ENCODE measurements at regions not wholly inside any gene's neighbourhood (a gene's known extent, or its start where the extent isn't known, plus 50 kb on each side); places are given as distances from the start of the nearest gene placed in this dataset.
"Not testable (repeated sequence)": the region's sequence is repeated elsewhere in the genome, so short reads cannot be mapped to it uniquely, and the experiment has no call there.

- not testable (repeated sequence) for DNase-seq (ENCODE audit: low read depth, low spot score)
Measured at GRCh38 chr5:97579977-97580376, 396.9 kb upstream of the RIOK2 start.

DNA sequence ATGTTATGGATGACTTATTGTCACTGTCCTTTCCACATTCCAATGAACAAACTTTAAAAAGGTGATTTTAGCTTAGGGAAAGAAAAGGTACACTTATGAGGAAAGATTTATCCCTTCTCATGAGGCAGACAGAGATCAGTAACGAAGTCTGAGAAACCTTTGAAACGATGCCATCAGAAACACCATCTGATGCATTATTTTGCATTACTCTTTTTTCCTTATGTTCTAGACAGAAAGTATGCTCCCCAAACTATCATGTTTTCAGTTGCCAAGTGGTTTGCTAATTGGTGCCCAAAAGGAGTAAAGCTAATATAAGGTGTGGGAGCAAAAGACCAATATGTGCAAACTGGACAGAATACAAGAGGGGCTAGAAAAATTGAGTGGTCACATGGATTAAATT is 397.7 kb upstream of the RIOK2 start:
- DNase-seq (ENCODE audit: low read depth, low spot score), result no peak

DNA sequence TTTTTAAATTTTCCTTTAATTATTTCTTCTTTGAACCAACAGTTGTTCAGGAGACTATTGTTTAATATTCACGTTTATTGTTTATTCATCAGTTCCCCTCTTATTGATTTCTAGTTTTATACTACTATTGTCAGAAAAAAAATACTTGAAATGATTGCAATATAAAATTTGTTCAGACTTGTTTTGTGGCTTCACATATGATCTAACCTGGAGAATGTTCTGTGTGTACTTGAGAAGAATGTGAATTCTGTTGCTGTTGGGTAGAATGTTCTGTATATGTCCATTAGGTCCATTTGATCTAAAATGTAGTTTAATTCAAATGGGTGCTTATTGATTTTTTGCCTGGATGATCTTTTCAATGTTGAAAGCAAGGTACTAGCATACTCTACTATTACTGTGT is 408.7 kb upstream of the RIOK2 start:
- DNase-seq (ENCODE audit: low read depth, low spot score), result no peak

- no peak for DNase-seq (ENCODE audit: low read depth, low spot score)
Measured at GRCh38 chr5:97600486-97600885, 417.4 kb upstream of the RIOK2 start.

GRCh38 chr5:97601651-97602050 is 418.6 kb upstream of the RIOK2 start:
- no peak for DNase-seq (ENCODE audit: low read depth, low spot score)

DNA sequence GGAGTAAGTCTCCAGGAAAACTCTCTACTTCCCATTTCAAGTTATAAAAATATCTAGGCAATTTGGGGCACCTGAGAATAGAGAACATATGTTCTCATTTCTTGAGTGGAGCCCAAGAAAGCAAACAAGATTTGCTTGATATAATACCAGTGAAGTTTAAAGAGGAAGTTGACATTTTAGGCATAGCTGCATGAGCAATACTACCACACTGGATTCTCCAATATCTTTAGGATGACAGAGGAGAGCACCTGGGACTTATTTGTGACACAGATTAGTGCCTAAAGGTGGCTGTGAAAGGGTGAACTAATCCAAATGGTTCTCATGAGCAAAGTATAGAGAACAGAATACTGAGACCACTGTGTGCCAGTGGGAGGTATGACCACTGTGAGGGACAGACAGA is 423.5 kb upstream of the RIOK2 start:
- DNase-seq (ENCODE audit: low read depth, low spot score), result no peak

DNA sequence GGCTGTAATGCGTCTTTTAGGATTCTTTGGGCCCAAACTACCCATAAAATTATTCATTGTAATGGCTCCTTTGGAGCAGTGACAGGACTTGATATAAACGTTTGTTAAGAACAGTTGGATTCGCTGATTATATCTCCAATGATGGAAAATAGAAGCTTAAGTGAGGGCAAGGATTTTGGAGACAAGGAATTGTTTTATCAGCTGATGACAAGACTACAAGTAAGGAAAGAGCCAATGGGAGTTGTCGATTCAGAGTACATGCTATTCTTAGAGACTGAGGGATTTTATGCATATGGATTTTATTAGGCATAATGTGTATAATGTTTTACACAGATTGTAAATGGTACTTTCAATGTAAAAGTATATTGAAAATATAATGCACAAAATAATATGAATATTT is 425.5 kb upstream of the RIOK2 start:
- no peak for DNase-seq (ENCODE audit: low read depth, low spot score)

DNA sequence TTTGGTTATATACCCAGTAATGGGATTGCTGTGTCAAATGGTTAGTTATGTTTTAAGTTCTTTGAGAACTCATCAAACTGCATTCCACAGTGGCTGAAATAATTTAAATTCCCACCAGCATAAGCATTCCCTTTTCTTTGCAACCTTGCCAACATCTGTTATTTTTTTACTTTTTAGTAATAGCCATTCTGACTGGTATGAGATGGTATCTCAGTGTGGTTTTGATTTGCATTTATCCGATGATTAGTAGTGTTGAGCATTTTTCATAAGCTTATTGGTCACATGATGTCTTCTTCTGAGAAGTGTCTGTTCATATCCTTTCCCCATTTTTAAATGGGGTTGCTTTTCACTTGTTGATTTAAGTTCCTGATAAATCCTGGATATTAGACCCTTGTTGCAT is 435.7 kb upstream of the RIOK2 start:
- DNase-seq (ENCODE audit: low read depth, low spot score), result no peak

- no peak for DNase-seq (ENCODE audit: low read depth, low spot score)
Measured at GRCh38 chr5:97623441-97623840, 440.4 kb upstream of the RIOK2 start.

DNA sequence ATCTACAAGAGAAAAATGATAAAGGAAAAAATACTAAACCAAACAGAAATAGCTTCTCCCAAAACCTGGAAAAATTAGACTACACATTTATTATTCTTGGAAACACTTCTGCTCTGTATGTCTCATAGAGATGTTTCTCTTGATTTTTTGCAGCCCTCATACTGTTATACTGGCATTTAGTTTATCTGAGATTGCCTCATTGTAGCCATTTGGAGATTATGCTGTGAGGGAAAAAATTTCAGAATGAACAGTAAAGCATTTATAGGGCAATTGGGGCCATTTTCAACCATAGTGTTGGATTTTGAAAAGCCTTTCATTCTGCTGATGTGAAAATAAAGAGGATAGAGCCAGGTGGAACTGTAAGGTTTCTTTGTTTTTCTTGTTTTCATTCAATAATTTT is 441.8 kb upstream of the RIOK2 start:
- no peak for DNase-seq (ENCODE audit: low read depth, low spot score)

DNA sequence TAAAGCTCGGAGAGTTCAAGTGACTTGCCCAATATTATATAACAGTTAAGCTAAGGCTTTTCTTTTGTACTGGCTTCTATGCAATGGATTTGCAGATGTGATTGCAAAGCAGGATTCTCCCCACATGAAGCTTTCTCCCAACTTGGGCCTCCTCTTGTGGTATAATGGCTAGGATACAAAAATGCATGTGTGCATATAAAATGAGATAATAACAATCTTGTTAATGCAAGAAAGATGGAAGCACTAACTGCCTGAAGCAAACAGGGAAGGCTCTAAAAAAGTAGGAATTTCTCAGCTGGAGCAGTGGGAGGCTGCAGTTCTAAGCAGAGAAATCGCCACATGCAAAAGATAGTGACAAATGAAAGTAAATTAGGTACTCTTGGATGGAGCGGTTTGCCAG is 444.2 kb upstream of the RIOK2 start:
- no peak for DNase-seq (ENCODE audit: low read depth, low spot score)

DNA sequence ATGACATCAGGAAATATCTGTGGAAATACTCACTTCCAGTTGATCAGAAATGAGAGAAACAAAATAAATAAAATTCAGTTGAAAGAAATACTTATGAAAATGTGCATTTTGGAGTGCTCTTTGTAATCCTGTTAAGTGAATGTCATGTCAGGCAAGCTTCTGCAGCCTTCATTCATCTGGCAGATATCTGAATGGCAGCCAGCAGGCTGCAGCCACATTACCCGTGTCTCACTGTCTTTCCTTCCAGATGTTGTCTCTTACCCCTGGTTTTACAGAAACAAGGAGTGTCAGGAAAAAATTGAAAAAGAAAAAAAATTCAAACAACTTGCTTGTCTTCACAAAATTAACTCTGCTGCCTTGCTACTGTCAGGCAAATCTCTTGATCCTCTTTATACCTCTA is 445.0 kb upstream of the RIOK2 start:
- DNase-seq (ENCODE audit: low read depth, low spot score), result no peak

DNA sequence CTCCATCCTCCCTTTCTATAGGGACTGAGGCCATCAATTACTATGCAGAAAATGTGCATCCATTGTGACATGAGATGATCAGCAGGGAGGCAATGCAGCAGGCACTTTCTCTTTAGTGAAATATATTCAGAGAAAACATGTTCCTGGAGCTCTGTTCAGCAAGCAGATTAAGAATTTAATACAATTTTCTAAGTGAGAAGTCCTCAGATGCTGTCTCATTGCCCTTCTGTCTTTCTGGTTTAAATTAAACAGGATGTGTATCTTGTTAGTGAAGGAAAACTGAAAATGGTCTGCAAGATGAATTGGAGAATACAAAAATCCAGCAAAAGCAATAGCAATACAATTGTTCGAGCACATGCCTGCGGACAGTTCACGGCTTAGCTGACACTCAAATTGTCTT is 445.8 kb upstream of the RIOK2 start:
- no peak for DNase-seq (ENCODE audit: low read depth, low spot score)

DNA sequence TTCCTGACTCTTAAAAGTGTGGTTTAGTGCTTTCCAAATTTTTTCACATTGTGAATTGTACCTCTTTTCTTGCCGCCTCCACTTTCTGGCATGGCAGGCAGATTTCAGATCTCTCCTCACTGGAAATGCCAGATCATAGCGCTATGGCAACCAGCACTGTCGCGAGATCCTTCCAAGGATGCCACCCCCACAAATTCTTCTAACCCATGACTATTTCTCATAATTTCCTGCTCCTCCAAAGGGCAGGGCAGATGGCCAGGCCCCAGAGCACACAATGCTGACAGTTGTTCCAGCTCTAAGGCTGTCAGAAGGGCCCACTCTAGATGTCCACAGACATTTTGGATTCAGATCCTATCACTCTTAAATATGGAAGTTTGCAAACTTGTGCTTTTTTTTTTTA is 446.2 kb upstream of the RIOK2 start:
- DNase-seq (ENCODE audit: low read depth, low spot score), result no peak

DNA sequence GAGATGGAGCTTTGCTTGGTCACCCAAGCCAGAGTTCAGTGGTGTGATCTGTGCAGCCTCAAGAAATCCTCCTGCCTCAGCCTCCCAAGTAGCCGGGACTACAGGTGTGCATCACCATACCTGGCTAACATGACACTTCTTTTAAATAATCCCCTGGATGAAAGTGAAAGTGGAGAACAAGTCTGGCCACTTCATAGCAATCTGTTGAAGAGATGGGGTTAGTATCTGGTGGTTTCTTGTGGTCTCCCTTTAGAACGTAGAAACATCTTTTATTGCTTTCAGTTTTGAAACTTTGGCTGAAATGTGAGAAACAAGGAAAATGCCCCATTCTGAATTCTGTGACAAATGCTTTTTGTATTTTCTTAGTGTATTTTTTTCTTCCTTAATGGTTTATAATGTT is 452.5 kb upstream of the RIOK2 start:
- DNase-seq (ENCODE audit: low read depth, low spot score), result no peak

DNA sequence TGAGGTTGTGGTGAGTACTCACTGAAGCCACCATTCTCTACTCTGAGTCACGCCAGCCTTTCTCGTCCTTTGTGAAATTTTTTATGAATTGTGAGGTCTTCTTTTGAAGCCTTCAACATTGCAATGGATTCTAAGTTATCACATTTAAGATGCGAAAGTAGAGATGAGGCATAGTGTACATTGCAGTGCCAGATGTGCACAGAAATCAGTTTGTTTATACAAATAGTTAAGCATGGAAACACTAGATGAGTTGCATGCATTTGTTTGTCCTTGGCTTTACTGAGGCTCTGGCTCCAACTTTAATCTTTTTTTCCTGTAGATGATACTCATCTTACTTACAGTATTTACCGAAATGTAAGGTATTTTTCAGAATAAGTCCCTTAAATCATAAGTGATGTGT is 453.7 kb upstream of the RIOK2 start:
- no peak for DNase-seq (ENCODE audit: low read depth, low spot score)

GRCh38 chr5:97641081-97641480 is 458.0 kb upstream of the RIOK2 start:
- no peak for DNase-seq (ENCODE audit: low read depth, low spot score)

- no peak for DNase-seq (ENCODE audit: low read depth, low spot score)
Measured at GRCh38 chr5:97644206-97644605, 461.2 kb upstream of the RIOK2 start.

DNA sequence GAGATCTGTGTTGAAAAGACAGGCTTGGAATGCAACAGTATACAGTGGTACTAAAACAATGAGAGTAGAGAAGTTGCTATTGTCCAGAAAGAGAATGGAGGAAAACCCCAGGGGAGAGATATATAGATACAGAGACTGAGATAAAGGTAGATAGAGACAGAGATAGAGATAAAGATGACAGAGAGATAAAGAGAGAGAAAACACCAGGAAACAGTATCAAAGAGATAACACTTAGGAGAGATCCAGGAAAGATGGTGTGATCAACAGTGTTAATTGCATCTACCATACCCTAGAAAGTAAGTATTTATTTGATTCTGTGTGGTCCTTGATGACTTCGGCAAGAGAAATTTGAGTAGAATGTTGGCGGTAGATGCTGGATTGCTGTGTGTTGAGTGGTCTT is 461.8 kb upstream of the RIOK2 start:
- no peak for DNase-seq (ENCODE audit: low read depth, low spot score)

GRCh38 chr5:97657239-97657638 is 474.2 kb upstream of the RIOK2 start:
- DNase-seq (ENCODE audit: low read depth, low spot score), result no peak

DNA sequence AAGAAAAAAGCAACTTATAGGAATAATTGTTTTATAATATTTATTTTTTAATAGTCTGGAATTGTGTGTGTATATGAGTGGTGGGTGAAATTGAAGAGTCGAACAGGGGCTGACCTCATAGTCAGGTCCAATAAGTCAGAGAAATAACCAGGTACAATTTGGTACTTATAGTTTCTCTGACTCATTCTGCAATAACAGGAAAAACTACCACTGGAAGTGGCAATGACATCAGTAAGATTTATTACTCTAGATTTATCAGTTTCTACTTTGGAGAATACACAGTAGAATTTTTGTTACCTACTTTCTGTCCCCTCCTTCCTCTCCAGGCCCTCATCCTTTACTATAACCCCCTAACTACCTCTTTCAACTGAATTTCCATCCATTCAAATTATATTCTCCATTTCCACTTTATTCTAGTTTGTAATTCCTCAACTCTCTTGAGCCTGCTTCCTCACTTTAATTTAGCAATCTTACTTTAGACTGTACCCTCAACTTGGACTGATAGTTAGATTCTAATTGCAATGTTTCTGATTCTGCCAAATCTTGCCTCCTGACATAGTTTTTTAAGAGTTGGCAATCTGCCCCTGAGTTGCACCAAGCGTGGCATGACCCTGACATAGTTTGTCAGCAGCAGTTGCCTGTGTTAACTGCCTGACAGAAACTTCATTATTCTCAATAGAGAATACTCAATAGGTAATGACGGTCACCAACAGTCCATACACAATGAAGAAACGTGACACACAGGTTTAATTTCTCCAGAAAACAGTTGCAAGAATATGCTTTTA is 475.3 kb upstream of the RIOK2 start:
- DNase-seq (ENCODE audit: low read depth, low spot score), result no peak

DNA sequence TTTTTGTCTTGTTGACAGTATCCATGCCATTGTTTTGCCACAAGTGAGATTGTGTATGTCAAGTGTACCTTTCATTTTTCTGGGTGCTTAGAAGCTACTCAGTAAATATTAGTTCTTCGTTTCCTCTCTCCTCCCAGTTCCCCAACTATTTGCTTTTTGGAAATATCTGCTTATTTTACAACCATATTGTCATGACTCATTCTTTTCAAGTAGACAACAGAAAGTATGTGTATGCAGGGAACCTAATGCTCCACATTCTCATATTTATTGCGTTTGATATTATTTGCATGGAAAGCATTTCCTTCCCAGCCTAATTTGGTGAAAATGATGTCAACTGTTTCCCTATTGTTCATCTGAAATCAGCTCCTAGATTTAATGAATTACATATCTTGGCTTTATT is 483.7 kb upstream of the RIOK2 start:
- no peak for DNase-seq (ENCODE audit: low read depth, low spot score)

- DNase-seq (ENCODE audit: low read depth, low spot score), result no peak
Measured at GRCh38 chr5:97670447-97670846, 487.4 kb upstream of the RIOK2 start.

DNA sequence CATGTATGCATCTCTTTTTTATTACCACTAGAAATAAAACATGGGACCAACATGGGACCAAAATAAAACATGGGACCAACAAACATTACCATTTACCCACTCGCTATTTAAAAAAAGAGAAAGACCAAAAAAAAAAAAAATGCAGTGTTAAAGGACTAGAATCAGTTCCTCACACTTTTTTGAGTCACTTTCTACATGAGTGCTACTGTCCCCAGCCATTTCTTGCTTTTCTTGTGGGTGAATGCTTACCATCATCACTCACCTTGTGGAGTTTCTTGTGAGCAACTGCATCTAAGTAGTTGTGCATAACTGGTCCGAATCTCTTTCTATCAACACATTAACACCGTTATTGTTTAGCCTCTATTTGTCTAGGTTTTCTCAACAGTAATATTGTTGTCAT is 493.6 kb upstream of the RIOK2 start:
- no peak for DNase-seq (ENCODE audit: low read depth, low spot score)

Measured in pulmonary artery endothelial cell (primary cell).